Middle frontal gyrus (tissue), 1 donor: ENCODE measurements at regions not wholly inside any gene's neighbourhood (a gene's known extent, or its start where the extent isn't known, plus 50 kb on each side); places are given as distances from the start of the nearest gene placed in this dataset.
"Not testable (repeated sequence)": the region's sequence is repeated elsewhere in the genome, so short reads cannot be mapped to it uniquely, and the experiment has no call there.

Experiments
- DNase-seq: peaks from one replicate; pipeline ENCODE4 v3.0.0-alpha.2; 2015; ENCODE audit warnings: low spot score; ENCODE audit errors: extremely low spot score

DNA sequence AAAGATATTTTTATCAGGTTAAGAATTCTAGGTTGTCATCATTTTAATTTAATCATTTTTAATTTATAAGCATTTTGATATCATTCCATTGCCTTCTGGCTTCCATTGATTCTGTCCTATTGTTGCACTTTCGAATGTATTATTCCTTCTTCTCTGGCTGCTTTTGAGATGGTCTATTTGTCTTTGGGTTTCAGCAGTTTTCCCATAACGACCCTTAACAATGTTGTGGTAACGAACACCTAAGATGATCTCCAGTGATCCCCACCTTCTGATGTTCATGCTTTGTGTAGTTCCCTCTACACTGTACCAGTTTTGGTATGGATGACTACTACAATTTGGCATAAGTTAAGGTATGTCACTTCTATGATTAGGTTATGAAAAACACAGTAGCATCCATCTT is 59.9 kb downstream of the MINAR1 start:
- DNase-seq = no peak

DNA sequence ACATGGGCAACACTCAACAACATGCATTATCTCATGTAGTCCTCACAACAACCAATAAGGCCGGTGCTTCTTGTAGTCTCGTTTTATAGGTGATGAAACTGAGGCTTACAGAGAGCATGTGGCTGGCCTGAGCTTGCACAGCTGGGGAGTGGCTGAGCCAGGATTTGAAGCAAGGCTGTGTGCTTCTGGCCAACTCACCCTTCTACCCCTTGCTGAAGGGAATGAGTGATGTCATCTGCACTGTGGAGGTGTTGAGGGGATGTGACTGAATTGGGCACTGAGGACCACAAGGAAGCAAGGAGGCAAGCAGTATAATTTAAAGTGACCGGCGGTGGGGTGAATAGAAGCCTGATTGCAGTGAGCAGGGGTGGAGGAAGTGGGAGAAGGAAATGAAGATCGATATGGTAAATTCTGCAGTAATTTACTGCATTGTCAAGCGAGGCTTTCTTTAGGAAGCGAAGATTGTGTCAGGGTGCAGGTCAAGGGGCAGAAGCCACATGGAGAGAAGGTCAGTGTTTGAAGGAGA is 62.3 kb downstream of the MINAR1 start:
- no peak for DNase-seq

DNA sequence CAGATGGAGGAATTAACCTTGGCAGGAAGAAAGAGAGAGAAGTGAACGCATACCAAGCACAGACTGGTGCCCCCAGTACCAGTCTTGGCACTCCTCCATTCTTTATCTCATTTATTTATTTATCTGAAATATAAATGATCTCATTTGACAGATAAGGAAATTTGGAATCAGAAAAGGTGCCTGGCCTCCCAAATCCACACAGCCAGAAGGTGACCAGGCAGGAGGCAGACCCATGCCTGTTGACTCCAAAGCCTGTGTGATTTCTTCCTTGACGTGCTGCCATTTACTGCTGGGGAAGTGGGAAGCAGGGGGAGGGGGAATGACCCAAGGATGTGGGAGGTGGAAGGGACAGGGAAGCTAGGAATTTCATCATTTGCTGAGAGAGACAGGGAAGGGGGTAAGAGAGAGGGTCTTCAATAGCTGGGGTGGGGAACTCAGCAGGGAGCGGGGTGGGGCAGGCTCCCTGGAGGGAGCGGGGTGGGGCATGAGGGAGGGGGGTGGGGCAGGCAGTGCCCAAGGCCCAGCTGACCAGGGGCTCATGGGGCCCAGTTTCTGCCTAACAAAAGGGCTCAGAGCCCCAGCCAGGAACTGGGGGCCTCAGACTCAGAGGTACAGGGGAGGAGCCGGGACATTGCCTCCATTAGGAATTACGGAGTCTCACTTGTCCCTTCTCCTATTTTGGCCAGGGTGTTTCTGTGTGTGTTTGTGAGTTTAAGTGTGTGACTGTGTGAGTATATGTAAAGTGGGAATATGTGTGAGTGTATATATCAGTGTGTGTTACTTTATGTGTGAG is 63.0 kb downstream of the MINAR1 start:
- DNase-seq = no peak

DNA sequence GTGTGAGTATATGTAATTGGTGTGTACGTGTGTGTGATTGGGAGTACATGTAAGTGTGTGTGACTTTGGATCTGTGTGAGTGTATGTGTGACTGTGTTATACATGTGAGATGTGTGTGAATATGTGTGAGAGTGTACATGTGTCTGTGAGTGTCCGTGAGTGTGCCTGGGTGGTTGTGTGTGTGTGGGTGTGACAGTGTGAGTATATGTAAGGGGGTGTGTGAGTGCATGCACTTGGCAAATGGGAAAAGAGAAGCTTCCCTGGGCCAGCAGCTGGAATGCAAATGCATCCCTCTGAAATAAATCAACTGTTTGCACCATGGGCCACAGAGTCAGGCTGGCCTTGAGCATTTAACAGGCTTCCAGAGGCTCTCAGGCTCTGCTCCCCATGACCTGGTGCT is 63.6 kb downstream of the MINAR1 start:
- no peak for DNase-seq

DNA sequence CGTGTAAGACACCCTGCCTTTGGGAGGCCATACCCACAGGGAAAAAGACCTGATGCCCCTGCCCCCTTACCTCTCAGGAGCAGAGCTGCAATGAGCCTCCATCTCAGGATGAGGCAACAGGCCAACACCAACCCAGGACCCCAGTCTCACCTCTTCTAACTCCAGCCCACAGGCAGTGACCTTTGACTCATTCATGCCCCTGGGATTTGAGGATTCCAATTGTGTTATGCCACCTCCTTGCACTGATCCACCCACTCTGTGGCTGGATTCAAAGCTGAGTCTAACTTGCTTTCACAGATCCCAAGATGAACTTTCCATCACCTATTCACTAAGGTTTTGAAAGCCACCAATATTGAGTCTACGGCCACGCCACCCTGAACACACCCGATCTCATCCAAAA is 64.7 kb downstream of the MINAR1 start:
- no peak for DNase-seq

DNA sequence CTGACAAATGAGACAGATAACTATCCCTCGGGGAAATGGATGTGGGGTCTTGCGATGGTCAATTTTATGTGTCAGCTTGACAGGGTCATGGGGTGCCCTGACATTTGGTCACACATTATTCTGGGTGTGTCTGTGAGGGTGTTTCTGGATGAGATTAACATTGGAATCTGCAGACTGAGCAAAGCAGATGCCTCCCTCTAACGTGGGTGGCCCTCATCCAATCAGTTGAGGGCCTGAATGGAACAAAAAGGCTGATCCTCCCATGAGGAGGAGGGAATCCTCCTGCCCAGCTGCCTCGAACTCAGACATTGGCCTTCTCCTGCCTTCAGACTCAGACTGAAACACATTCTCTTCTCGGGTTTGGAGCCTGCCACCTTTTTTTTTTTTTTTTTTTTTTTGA is 69.0 kb downstream of the MINAR1 start:
- no peak for DNase-seq

DNA sequence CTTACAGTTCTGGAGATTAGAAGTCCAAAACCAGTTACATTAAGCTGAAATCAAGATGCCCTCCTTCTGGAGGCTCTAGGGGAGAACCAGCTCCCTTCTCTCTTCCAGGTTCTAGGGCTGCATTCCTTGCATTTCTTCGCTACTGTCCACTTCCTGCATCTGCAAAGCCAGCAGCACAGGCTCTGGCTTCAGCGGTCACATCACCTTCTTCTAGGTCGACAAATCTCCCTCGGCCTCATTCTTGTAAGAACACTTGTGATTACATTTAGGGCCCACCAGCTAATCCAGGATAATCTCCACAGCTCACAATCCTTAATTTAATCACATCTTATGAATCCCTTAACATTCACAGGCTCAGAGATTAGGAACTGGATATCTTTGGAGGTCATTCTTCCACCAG is 73.8 kb downstream of the MINAR1 start:
- no peak for DNase-seq

DNA sequence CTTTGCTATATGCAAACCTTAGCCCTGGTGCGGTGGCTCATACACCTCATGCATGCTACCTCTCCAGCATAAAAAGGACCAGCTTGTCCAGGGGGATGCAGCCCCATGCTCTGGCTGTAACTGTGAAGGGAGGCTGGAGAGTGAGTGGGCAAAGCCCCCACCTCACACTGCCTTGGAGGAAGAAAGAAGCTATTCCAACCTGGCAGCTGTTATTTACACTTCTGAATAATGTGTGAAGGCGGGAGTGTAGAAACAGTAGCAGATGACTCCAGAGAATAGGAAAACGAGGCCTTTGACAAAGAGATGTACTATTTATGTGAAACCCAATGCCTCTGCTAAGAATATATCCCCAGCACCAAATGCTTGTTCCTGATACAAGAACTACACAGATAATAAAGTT is 80.7 kb downstream of the MINAR1 start:
- DNase-seq = not testable (repeated sequence)

DNA sequence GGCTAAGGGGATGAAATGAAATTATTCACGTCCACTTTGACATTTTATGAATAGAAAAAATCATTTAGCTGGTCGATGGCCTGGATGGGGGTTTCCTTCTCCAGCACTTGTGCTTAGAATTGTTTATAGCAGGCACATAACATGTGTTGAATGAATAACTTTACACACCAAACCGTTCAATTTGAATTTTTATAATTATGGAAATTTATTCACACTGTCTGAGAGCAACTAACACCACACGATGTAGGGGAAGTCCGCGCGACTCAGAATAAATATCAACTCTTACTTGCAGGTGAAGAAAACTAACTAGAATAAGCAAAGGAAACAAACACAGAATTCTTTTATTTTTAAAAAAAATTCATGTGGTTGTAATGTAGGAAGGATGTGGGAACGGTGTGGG is 81.3 kb downstream of the MINAR1 start:
- DNase-seq = no peak

DNA sequence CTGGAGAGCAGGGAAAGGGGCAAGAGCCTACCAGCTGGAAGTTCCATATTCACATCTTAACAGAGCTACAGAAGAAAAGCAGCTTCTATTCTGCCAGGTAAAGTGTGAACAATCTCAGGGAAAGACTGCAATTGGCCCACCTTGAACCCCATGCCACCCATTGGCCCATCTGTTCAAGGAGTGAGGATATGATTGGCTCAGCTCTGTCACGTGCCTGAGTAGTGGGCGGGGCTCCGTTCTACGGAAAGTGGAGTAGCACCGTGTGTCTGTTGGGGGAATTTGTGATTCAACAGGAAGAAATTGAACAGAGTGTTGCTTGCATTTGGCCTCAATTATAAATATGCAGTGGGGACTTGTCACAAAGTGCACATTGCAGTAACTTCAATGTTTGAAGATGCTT is 81.8 kb downstream of the MINAR1 start:
- DNase-seq = no peak

DNA sequence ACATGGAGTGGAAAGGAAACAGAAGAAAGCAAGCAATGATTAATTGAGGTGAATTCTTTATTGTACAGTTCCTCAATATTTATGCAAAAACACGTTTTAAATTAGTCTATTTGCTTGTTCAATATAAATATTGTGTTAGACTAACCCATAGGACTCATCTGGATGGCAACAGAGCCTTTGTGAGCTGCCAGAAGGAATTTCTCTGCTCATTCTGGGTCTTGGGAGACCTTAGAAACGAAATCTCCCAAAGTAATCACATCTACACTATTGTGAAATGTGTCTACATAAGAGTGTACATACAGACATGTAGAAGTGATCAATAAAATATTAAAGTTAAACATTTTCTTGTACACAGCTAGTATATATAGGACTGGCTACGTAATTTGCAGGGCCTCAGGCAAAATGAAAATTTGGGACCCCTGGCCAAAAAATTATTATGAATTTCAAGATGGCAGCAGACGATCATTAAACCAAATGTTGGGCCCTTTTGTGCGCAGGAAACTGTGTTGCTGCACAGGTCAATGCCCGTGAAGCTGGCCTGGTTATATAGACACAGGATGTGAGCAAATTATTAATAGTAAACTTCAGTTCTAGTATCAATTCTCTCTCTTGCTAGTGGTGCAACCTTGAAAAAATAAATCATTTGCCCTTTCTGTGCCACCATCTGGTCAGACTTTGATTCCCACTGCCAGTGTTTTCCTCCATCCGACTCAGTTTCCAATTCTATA is 83.3 kb downstream of the MINAR1 start:
- DNase-seq = no peak

DNA sequence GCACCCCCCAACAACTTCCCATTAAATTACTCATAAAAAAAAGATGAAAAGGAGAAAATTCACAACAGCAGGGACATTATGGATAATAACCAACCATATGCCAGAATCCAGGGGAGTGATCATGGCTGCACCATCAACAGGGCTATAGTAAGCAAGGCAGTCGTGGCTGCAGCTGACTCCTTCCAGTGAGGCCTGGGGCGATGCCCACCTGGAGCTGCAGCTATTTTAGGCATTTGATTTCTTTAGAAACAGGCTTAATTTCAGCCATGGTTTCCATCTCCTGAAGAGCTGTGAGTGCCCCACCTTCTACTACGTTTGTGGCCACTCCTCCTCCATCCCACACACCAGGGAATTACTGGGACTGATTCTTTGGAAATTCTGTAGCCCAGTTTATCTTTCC is 84.0 kb downstream of the MINAR1 start:
- DNase-seq = no peak

DNA sequence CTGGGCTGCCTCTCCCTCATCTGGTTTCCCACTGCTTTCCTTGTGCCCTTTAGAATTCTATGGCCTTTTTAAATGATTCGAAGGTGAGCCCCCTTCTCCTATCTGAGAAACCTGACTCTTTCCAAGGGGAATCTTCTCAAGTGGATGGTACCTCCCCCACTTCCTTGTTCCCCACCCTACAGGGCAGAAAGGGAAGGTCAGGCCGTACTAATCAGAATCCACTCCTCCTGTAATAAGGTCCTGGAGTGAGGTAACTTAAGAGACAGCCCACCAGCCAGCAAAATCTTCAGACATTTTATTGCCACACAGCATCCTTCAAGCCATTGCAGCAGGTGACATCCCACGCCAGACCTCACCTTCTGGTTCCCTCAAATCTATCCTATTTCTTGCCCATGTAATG is 84.5 kb downstream of the MINAR1 start:
- DNase-seq = no peak

DNA sequence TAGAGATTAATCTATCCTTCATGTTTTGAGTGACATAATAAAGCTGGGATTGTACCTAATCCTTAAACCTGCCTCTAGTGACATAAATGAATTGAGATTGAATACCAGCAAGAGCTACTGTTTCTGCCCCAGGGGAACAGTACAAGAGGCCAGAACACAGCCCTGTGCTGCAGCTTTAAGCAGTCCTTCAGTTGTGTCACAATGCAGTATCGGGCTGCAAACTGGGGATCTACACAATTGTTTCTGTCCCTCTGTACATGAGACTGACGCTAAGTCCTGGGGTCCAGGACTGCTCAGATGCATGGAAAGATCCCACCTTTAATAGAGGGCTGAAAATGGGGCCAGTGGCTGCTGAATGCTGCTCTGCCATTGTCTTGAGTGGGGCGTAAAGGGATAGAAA is 87.5 kb downstream of the MINAR1 start:
- no peak for DNase-seq

DNA sequence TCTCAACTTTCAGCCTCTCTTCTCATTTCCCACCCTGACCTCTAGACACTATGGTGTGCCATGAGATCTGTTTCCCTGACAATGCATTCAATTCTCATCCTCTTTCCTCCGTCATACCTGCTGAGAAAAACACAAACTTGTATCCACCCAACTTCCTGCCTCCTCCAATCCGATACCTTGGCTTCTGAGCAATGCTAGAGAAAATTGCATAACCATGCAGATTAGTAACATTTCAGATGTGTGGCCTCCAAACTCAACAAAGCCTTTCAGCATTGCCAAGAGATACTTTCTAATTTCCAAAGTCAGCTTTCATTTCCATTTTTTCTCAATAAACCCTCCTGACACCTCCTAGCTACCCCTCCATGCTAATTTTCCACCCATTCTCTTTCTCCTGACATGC is 88.5 kb downstream of the MINAR1 start:
- no peak for DNase-seq

DNA sequence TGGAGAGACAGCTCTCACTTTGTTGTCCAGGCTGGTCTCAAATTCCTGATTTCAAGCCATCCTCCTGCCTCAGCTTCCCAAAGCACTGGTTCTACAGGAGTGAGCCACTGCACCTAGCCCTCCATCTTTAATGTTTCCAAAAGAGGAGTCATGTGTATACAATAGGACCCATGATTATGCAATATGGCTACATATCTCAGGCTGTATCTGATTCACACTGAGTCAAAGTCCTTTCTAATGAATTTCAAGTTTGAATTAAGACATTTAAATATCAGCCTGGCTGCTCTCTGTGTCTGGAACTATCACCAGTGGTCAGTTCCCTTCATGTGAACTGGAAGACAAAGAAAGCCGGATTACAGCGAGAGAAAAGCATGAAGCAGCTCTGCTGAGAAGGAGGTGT is 90.5 kb downstream of the MINAR1 start:
- no peak for DNase-seq

DNA sequence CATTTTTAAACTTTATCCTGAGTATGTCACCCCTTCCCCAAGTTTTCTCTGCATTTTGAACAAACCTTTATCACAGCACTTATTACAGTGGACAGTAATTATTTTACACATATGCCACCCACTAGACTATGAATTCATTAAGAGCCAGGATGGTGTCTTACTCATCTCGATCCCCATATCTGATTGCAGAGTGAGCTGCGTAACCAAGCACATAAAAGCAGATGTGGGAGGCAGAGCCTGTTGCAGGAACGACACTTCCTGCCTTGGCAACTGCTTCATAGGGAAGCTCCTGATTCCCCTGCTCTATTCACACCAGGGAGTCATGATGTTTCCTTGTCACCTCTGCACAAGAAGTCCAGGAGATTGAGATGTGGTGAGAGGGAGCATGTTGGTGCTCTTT is 91.1 kb downstream of the MINAR1 start:
- DNase-seq = no peak

DNA sequence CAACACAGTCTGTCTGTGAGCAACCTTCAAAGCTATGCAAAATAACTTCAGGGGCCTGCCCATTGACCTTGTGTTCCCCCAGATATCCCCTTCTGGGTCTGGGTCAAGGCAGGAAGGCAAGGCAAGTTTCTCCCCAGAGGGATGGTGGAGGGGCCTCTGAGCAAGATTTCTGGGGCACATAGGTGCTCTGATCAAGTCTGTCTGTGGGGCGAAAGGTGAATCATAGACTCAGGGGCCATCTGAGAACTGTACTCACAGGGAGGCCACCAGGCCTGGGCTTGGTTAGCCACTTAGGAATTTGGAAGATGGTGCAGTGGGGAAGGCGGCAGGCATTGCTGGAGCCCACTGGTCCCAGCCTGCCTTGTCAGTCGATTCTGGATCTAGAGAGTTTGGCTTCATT is 92.4 kb downstream of the MINAR1 start:
- DNase-seq = no peak

DNA sequence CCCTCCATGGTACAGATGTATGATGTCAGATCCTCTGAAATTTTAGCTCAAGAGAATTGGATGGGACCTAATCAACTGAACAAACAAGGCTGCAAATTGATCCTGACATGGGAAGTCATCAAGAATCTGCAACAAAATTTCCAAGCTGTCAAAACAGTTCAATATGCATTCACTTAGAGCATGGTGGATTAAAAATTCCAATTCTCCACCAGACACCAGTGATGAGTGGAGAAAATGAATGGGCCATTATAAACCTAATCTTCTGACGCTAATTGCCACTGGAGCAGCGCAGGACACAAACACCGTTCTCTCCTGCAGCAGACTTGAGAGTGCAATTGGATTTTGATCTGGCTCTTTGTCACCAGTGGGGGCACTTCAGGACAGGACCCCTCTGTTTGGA is 94.2 kb downstream of the MINAR1 start:
- DNase-seq = no peak

DNA sequence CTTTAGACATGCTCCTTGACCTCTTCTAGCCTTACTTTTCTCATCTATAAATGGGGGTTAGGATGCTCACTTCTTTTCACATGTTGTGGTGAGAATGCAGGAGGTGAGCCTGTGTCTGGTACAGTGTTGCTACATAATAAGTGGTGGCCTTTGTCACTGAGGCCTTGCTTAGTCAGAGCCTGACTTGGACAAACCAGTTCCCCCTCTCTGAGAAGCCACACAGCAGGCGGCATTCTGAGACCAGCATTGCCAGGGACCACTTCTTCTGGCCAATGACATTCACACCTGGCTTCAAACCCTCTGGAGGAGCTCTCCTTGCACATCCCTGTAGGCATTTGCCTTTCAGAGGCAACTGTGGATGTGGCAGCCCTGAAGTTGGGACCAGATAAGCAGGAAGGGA is 95.7 kb downstream of the MINAR1 start:
- DNase-seq = no peak

DNA sequence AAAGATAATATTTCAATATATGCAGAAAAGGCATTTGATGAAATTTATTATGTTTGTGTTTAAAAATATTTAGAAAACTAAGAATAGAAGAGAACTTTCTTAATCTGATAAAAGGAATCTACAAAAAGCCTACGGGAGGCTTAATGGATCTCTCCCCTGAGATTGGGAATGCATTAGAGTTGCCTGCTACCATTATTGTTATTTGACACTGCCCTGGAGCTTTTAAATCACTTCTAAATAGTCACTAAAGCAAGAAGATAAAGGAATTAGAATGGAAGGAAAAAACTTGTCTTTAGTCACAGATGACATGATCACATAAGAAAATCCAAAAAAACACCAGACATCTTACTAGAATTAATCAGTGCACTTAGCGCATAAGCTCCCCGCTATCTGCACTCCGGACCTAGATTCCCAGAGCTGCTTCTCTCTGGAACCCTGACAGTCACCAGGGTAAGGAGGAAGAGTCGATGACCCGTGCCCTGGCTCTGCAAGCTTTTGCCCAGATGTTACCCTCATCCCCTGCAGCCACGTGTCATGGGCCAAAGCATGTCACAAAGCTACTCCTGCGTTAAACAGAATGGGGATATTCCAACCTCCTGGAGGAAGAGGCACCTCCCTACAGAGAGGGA is 97.1 kb downstream of the MINAR1 start:
- no peak for DNase-seq

DNA sequence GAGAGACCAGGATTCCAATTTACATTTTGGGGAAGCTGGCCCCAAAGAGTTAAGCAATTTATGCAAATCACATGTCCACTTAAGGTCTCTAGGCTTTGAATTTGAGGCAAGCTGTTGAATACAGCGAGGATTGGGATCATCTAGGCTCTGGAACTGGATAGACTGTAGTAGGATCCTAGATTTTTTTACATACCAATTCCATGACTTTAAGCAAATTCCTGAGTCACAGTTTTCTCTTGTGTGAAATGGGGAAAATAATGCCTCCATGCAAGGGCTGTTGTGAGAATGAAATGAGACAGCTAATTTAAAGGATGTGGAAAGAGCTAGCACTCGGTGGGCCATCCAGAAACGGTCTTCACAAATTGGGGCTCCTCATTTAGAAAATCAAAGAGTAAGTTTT is 103.4 kb downstream of the MINAR1 start:
- DNase-seq = no peak
